Hepatocyte (in vitro differentiated cells): ENCODE measurements at regions not wholly inside any gene's neighbourhood (a gene's known extent, or its start where the extent isn't known, plus 50 kb on each side); places are given as distances from the start of the nearest gene placed in this dataset.

ENCODE experiments used
- DNase-seq: peaks from one replicate; pipeline ENCODE4 v3.0.0-alpha.2; 2016; ENCODE audit warnings: low spot score
- H2AFZ ChIP-seq: fragments of 200-600 bp; sonication (generic); 2 replicates; pipeline ENCODE4 v1.6.0; 2016; ENCODE audit warnings: antibody characterized with exemption, mild to moderate bottlenecking
- H3K27ac ChIP-seq: fragments of 200-600 bp; sonication (generic); 2 replicates; pipeline ENCODE4 v1.5.1; 2016; ENCODE audit warnings: mild to moderate bottlenecking
- H3K27me3 ChIP-seq: fragments of 200-600 bp; sonication (generic); 2 replicates; pipeline ENCODE4 v1.6.1; 2016
- H3K36me3 ChIP-seq: fragments of 200-600 bp; sonication (generic); replicated peaks from 2 replicates; pipeline ENCODE4 v1.5.1; 2016; ENCODE audit warnings: low read depth; ENCODE audit not compliant: insufficient read depth
- H3K4me1 ChIP-seq: fragments of 200-600 bp; sonication (generic); 2 replicates; pipeline ENCODE4 v1.5.1; 2016; ENCODE audit warnings: mild to moderate bottlenecking, moderate library complexity; ENCODE audit not compliant: insufficient read depth
- H3K4me2 ChIP-seq: fragments of 200-600 bp; sonication (generic); 2 replicates; pipeline ENCODE4 v1.6.0; 2016
- H3K4me3 ChIP-seq: fragments of 200-600 bp; sonication (generic); 2 replicates; pipeline ENCODE4 v1.5.1; 2016; ENCODE audit warnings: mild to moderate bottlenecking
- H3K79me2 ChIP-seq: fragments of 200-600 bp; sonication (generic); 2 replicates; pipeline ENCODE4 v1.6.0; 2017; ENCODE audit warnings: mild to moderate bottlenecking
- H3K9me2 ChIP-seq: fragments of 200-600 bp; sonication (generic); replicated peaks from 2 replicates; pipeline ENCODE4 v1.6.0; 2017; ENCODE audit warnings: mild to moderate bottlenecking; ENCODE audit not compliant: insufficient read depth
- H3K9me3 ChIP-seq: fragments of 200-600 bp; sonication (generic); 2 replicates; pipeline ENCODE4 v1.5.1; 2016; ENCODE audit warnings: low read depth, mild to moderate bottlenecking
- H4K20me1 ChIP-seq: fragments of 200-600 bp; sonication (generic); 2 replicates; pipeline ENCODE4 v1.6.0; 2016; ENCODE audit warnings: mild to moderate bottlenecking; ENCODE audit not compliant: insufficient read depth, poor library complexity, severe bottlenecking
- EZH2 ChIP-seq: fragments of 200-600 bp; sonication (generic); IDR thresholded peaks from 2 replicates; pipeline ENCODE4 v1.6.1; 2016; ENCODE audit warnings: antibody characterized with exemption, mild to moderate bottlenecking, borderline replicate concordance
- EZH2phosphoT487 ChIP-seq: fragments of 200-600 bp; sonication (generic); IDR thresholded peaks from one replicate; pipeline ENCODE4 v1.6.1; 2018; ENCODE audit warnings: antibody characterized with exemption, mild to moderate bottlenecking, low read depth, moderate library complexity; ENCODE audit not compliant: unreplicated experiment, severe bottlenecking
- WGBS: methylation state at CpG from one replicate; pipeline ENCODE4 v1.1.6; 2016; ENCODE audit warnings: low lambda C conversion rate; ENCODE audit errors: missing lambda C conversion rate; 5-methylcytosine and 5-hydroxymethylcytosine counted together
- TF ChIP-seq, protein P1 (sequence below): fragments of 200-600 bp; sonication (generic); IDR thresholded peaks from 2 replicates; pipeline ENCODE4 v1.5.1; 2016; ENCODE audit warnings: antibody characterized with exemption, mild to moderate bottlenecking; ENCODE audit not compliant: poor library complexity

DNA sequence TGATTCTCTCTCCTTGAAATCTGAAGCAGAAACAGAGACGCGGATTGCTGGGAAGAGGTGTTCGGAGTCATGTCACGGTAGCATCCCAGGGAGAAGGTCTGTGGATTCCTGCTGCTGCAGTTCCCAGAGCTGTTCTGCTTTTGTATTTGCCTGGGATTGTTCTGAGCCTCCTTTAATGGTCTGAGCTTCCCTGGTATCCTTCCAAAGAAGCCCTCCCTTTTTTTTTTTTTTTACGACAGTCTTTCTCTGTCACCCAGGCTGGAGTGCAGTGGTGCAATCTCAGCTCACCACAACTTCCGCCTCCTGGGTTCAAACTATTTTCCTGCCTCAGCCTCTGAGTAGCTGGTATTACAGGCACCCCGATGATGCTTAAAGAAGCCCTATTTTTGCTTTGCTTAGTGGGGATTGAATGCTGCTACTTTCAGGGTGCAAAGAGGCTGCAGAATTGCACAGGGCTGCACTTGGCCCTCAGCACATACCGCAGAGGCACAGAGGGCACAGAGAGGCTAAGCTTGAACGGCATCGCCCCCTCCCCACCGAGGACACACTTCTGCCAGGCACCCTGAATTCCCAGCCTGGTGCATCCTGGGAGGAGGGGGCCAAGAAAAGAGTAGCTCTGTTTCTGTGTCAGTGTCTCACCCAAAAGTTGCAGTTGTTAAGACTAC is 208.6 kb upstream of the GALNT17 start:
- peak; percentile 14 for DNase-seq
- Histone ChIP-seq H3K36me3 (no peaks in the 10 kb centered on the region), H3K4me3 (no peak overlapping the region), H3K27ac (no peak overlapping the region), H3K9me3 (no peaks in the 10 kb centered on the region), H3K79me2 (no peaks in the 10 kb centered on the region), H3K4me2 (no peak overlapping the region), H2AFZ (no peak overlapping the region), H3K27me3 (no peaks in the 10 kb centered on the region), H3K9me2 (no peaks in the 10 kb centered on the region), H3K4me1 (peaks cover 19% of the 10 kb centered on the region), H4K20me1 (no peaks in the 10 kb centered on the region)
- 80% methylated on average over 10 of the region's 11 CpGs for WGBS
- TF ChIP-seq EZH2 = no peak
- TF ChIP-seq, protein P1, sequence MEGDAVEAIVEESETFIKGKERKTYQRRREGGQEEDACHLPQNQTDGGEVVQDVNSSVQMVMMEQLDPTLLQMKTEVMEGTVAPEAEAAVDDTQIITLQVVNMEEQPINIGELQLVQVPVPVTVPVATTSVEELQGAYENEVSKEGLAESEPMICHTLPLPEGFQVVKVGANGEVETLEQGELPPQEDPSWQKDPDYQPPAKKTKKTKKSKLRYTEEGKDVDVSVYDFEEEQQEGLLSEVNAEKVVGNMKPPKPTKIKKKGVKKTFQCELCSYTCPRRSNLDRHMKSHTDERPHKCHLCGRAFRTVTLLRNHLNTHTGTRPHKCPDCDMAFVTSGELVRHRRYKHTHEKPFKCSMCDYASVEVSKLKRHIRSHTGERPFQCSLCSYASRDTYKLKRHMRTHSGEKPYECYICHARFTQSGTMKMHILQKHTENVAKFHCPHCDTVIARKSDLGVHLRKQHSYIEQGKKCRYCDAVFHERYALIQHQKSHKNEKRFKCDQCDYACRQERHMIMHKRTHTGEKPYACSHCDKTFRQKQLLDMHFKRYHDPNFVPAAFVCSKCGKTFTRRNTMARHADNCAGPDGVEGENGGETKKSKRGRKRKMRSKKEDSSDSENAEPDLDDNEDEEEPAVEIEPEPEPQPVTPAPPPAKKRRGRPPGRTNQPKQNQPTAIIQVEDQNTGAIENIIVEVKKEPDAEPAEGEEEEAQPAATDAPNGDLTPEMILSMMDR = no peak
- TF ChIP-seq EZH2phosphoT487 = no peak

DNA sequence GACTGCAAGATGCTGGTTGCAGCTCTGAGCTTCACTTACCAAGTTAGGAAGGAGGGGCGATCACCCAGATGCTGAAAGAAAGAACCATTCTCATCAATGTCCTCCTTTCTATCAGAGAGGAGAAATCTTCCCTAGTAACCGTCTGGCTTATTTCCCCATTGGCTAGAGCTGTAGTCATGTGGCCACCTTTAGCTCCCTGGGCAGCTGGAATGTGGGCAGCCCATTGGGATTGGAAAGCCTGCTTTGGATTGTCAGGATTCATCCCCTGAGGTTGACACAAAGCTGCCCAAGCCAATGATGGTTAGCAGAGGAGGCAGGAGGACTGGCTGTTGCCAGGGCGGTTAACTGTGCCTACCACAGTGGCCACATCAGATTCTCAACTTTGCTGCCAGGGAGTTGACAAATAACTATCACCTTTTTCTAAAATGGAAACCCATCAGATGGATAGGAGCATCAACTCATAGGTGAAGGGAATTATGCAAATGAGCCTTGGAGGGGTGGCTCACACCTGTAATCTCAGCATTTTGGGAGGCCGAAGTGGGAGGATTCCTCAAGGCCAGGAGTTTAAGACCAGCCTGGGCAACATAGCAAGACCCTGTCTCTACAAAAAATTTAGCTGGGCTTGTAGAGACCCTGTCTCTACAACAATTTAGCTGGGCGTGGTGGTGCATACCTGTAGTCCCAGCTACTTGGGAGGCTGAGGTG is 206.4 kb upstream of the GALNT17 start:
- no peaks in the 10 kb centered on the region for H3K27me3 ChIP-seq
- DNase-seq = no peak
- H2AFZ ChIP-seq = no peak overlapping the region
- no peaks in the 10 kb centered on the region for H3K36me3 ChIP-seq
- 93% methylated on average over 5 of the region's 5 CpGs for WGBS
- peaks cover 12% of the 10 kb centered on the region for H3K4me1 ChIP-seq
- H3K9me3 ChIP-seq = no peaks in the 10 kb centered on the region
- H3K79me2 ChIP-seq = no peaks in the 10 kb centered on the region
- no peak for TF ChIP-seq EZH2
- TF ChIP-seq, protein P1 = no peak
- no peak for TF ChIP-seq EZH2phosphoT487
- no peak overlapping the region for H3K4me3 ChIP-seq
- H3K27ac ChIP-seq = no peak overlapping the region
- no peaks in the 10 kb centered on the region for H3K9me2 ChIP-seq
- no peak overlapping the region for H3K4me2 ChIP-seq
- H4K20me1 ChIP-seq = no peaks in the 10 kb centered on the region

DNA sequence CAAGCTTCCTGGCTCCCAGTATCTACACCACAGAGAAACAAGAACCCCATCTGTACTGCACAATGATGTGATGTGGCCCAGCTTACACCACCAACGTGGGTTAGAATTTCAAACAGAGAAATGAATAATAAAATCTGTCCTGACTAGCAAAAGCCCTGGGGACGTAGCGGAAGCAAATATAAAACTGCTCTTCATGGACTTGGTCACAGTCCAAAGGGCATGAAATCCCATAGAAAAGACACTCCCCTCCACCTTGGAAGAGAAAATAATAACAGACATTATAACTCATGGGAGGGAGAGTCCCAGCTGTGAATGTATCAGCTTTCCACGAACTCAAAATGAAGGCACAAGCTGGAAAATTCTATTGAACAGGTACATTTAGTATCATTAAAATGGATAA is 205.3 kb upstream of the GALNT17 start:
- DNase-seq = peak; percentile 44
- no peaks in the 10 kb centered on the region for H3K79me2 ChIP-seq
- no peaks in the 10 kb centered on the region for H3K9me3 ChIP-seq
- H3K4me2 ChIP-seq = peak overlapping the region; percentile 5
- H3K4me3 ChIP-seq = no peak overlapping the region
- H3K27me3 ChIP-seq = no peaks in the 10 kb centered on the region
- H3K36me3 ChIP-seq = no peaks in the 10 kb centered on the region
- H2AFZ ChIP-seq = no peak overlapping the region
- TF ChIP-seq, protein P1 = no peak
- no peak for TF ChIP-seq EZH2phosphoT487
- TF ChIP-seq EZH2 = no peak
- H3K4me1 ChIP-seq = peaks cover 12% of the 10 kb centered on the region
- whole genome bisulfite sequencing = 44% methylated on average over 4 of the region's 4 CpGs
- H3K27ac ChIP-seq = peak overlapping the region; percentile 66
- H4K20me1 ChIP-seq = no peaks in the 10 kb centered on the region
- H3K9me2 ChIP-seq = no peaks in the 10 kb centered on the region
